ENCODE measurements at regions not wholly inside any gene's neighbourhood (a gene's known extent, or its start where the extent isn't known, plus 50 kb on each side); places are given as distances from the start of the nearest gene placed in this dataset.
"Not testable (repeated sequence)": the region's sequence is repeated elsewhere in the genome, so short reads cannot be mapped to it uniquely, and the experiment has no call there.

- no peak for DNase-seq
- H3K9me3 ChIP-seq (ENCODE audit: control insufficient read depth, low read length, poor library complexity, severe bottlenecking) = no peaks in the 10 kb centered on the region
- Mint-ChIP-seq H3K4me1 (no peaks in the 10 kb centered on the region), H3K4me3 (no peak overlapping the region), H3K36me3 (ENCODE audit: low read depth) (no peaks in the 10 kb centered on the region), H3K27ac (no peak overlapping the region), H3K27me3 (no peaks in the 10 kb centered on the region)
- ATAC-seq = no peak
Observed at GRCh38 chr6:92647630-92648029, 771.7 kb downstream of the EPHA7 start.

- not testable (repeated sequence) for H3K4me3 Mint-ChIP-seq; DNase-seq; H3K27me3 Mint-ChIP-seq; H3K27ac Mint-ChIP-seq; H3K9me3 ChIP-seq (ENCODE audit: control insufficient read depth, low read length, poor library complexity, severe bottlenecking); H3K4me1 Mint-ChIP-seq; ATAC-seq; H3K36me3 Mint-ChIP-seq (ENCODE audit: low read depth)
Observed at GRCh38 chr6:92644104-92644791, 775.1 kb downstream of the EPHA7 start.

- Mint-ChIP-seq H3K4me1 (no peaks in the 10 kb centered on the region), H3K27me3 (no peaks in the 10 kb centered on the region), H3K36me3 (ENCODE audit: low read depth) (no peaks in the 10 kb centered on the region)
Observed at GRCh38 chr6:92635553-92636153, 783.7 kb downstream of the EPHA7 start.

DNA sequence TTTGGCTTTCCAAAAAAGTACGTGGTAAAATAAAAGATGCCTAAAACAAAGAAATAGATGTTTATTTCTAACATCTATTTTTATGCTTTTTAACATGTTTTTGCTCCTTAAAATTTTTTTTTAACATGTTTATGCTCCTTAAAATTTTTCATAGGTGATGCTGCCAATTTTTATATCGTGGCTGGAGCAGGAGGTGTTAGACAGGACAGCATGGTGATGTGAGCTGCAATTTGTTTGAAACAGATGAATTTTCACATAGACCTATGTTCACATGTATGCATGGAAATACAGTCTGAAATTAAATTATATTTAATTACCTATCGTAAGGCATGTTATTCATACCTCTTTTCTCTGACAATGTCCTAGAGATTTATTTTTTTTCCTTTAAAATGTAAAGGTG is 784.8 kb downstream of the EPHA7 start:
- no peak for DNase-seq
- H3K36me3 Mint-ChIP-seq (ENCODE audit: low read depth) = no peaks in the 10 kb centered on the region

More at GRCh38 chr6:92635553-92636153, 783.7 kb downstream of the EPHA7 start:
- Mint-ChIP-seq H3K4me3 (no peak overlapping the region), H3K27ac (no peak overlapping the region)
- DNase-seq = no peak
- no peak for ATAC-seq
- peaks cover 3% of the 10 kb centered on the region for H3K9me3 ChIP-seq (ENCODE audit: control insufficient read depth, low read length, poor library complexity, severe bottlenecking)

GRCh38 chr6:92623431-92623830 is 795.9 kb downstream of the EPHA7 start:
- Mint-ChIP-seq H3K36me3 (ENCODE audit: low read depth) (no peaks in the 10 kb centered on the region), H3K27ac (no peak overlapping the region), H3K4me1 (no peaks in the 10 kb centered on the region), H3K4me3 (no peak overlapping the region), H3K27me3 (no peaks in the 10 kb centered on the region)
- no peaks in the 10 kb centered on the region for H3K9me3 ChIP-seq (ENCODE audit: control insufficient read depth, low read length, poor library complexity, severe bottlenecking)
- DNase-seq (no peak), ATAC-seq (no peak)

More for the DNA sequence above, 784.8 kb downstream of the EPHA7 start:
- Mint-ChIP-seq H3K4me3 (no peak overlapping the region), H3K4me1 (no peaks in the 10 kb centered on the region), H3K27ac (no peak overlapping the region), H3K27me3 (no peaks in the 10 kb centered on the region)
- peaks cover 3% of the 10 kb centered on the region for H3K9me3 ChIP-seq (ENCODE audit: control insufficient read depth, low read length, poor library complexity, severe bottlenecking)
- no peak for ATAC-seq

DNA sequence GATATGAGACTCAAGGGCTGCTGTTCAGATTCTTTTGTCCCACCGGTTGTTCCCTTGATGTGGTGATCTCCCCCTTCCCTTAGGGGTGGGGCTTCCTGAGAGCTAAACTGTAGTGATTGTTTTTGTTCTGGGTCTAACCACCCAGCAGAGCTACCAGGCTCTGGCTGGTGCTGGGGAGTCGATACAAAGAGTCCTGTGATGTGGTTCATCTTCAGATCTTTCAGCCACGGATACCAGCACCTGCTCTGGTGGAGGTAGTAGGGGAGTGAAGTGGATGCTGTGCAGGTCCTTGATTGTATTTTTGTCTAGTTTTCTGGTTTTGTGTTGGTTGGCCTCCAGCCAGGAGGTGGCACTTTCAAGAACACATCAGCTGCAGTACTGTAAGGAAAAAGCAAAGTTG is 801.6 kb downstream of the EPHA7 start:
- H3K9me3 ChIP-seq (ENCODE audit: control insufficient read depth, low read length, poor library complexity, severe bottlenecking) = no peaks in the 10 kb centered on the region
- no peaks in the 10 kb centered on the region for H3K4me1 Mint-ChIP-seq
- H3K27ac Mint-ChIP-seq = no peak overlapping the region
- H3K36me3 Mint-ChIP-seq (ENCODE audit: low read depth) = no peaks in the 10 kb centered on the region
- H3K4me3 Mint-ChIP-seq = no peak overlapping the region
- no peaks in the 10 kb centered on the region for H3K27me3 Mint-ChIP-seq
- ATAC-seq (no peak), DNase-seq (no peak)

DNA sequence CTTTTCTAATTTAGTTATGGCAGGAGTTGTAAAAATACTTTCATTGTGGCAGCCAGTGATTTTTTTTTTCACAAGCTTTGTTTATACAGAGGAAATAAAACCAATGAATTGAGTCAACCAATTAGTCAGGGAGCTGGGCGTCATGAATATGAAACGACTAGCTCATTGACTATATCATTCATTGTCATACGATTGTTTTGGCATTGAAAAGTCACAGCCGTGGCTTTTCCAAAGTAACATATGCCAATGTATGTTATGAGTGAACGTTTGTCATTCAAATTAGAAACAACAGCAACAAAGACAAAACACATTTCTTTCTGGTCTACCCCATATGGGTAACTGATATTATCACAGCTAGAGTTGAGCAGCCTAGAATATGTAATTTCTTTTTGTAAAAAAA is 810.6 kb downstream of the EPHA7 start:
- no peak overlapping the region for H3K4me3 Mint-ChIP-seq
- H3K27me3 Mint-ChIP-seq = no peaks in the 10 kb centered on the region
- no peaks in the 10 kb centered on the region for H3K36me3 Mint-ChIP-seq (ENCODE audit: low read depth)
- DNase-seq (no peak), ATAC-seq (no peak)
- no peak overlapping the region for H3K27ac Mint-ChIP-seq
- no peaks in the 10 kb centered on the region for H3K4me1 Mint-ChIP-seq
- H3K9me3 ChIP-seq (ENCODE audit: control insufficient read depth, low read length, poor library complexity, severe bottlenecking) = peaks cover 4% of the 10 kb centered on the region

GRCh38 chr6:92593201-92593600 is 826.2 kb downstream of the EPHA7 start:
- Mint-ChIP-seq H3K4me3 (no peak overlapping the region), H3K4me1 (no peaks in the 10 kb centered on the region), H3K27ac (no peak overlapping the region), H3K27me3 (no peaks in the 10 kb centered on the region), H3K36me3 (ENCODE audit: low read depth) (no peaks in the 10 kb centered on the region)
- no peak for ATAC-seq
- DNase-seq = no peak
- H3K9me3 ChIP-seq (ENCODE audit: control insufficient read depth, low read length, poor library complexity, severe bottlenecking) = no peaks in the 10 kb centered on the region

DNA sequence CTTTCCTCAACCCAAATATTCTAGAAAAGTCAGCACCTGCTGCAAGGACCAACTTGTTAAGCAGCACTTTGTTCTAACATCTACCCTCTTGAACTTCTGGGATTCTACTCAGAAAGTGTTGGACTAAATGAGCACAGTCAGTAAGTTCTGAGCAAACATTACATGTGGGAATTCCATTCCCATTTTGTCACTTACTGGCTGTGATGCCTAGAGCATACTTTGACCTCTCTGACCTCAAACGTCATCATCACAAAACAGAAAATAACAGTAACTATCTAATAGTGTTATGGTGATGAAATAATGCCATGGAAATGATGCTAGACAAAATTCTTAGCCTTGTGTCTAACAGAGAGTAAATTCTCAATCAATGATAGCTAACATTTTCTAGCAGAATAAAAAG is 829.4 kb downstream of the EPHA7 start:
- H3K4me1 Mint-ChIP-seq = no peaks in the 10 kb centered on the region
- no peaks in the 10 kb centered on the region for H3K27me3 Mint-ChIP-seq
- no peaks in the 10 kb centered on the region for H3K36me3 Mint-ChIP-seq (ENCODE audit: low read depth)
- no peak overlapping the region for H3K4me3 Mint-ChIP-seq
- no peaks in the 10 kb centered on the region for H3K9me3 ChIP-seq (ENCODE audit: control insufficient read depth, low read length, poor library complexity, severe bottlenecking)
- no peak for ATAC-seq
- H3K27ac Mint-ChIP-seq = no peak overlapping the region
- DNase-seq = no peak

DNA sequence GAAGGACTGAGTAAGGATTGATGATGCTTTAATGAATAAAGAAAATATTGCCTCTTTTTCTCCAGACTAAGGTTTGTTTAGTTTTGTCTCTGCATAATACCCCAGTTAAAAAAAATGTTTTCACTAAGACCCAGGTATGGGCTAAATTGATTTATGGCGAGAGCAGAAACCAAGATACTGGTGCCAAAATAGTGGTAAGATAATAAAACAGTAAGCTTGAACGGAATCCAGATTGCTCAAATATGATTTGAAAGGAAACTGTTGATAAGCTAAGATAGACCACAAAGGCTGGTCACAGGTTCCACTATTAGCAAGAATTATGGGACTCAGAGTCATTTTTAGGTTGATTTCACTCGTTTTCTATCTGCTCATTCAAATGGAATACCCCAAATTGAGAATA is 831.2 kb downstream of the EPHA7 start:
- Mint-ChIP-seq H3K27ac (no peak overlapping the region), H3K27me3 (no peaks in the 10 kb centered on the region), H3K4me3 (no peak overlapping the region), H3K4me1 (no peaks in the 10 kb centered on the region), H3K36me3 (ENCODE audit: low read depth) (no peaks in the 10 kb centered on the region)
- DNase-seq (no peak), ATAC-seq (no peak)
- H3K9me3 ChIP-seq (ENCODE audit: control insufficient read depth, low read length, poor library complexity, severe bottlenecking) = no peaks in the 10 kb centered on the region

DNA sequence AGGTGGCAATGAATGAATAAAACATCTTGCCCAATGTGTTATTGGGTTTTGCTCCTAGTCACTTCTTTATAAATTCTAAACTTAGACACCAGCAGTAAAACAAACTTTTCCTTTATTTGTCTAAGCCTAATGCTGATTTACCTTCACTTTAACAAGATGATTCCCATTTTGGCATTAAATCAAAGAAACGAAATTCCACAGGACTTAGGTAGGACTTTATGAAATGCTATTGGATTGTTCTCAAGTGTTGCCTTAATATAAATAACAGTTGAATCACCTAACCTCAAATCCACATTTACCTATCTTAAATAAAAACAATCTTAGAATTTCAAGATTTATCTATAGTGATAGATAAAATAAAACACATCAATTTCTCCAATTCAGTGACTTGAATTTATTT is 831.8 kb downstream of the EPHA7 start:
- Mint-ChIP-seq H3K27ac (no peak overlapping the region), H3K4me3 (no peak overlapping the region), H3K27me3 (no peaks in the 10 kb centered on the region), H3K36me3 (ENCODE audit: low read depth) (no peaks in the 10 kb centered on the region), H3K4me1 (no peaks in the 10 kb centered on the region)
- ATAC-seq = no peak
- no peak for DNase-seq
- no peaks in the 10 kb centered on the region for H3K9me3 ChIP-seq (ENCODE audit: control insufficient read depth, low read length, poor library complexity, severe bottlenecking)

DNA sequence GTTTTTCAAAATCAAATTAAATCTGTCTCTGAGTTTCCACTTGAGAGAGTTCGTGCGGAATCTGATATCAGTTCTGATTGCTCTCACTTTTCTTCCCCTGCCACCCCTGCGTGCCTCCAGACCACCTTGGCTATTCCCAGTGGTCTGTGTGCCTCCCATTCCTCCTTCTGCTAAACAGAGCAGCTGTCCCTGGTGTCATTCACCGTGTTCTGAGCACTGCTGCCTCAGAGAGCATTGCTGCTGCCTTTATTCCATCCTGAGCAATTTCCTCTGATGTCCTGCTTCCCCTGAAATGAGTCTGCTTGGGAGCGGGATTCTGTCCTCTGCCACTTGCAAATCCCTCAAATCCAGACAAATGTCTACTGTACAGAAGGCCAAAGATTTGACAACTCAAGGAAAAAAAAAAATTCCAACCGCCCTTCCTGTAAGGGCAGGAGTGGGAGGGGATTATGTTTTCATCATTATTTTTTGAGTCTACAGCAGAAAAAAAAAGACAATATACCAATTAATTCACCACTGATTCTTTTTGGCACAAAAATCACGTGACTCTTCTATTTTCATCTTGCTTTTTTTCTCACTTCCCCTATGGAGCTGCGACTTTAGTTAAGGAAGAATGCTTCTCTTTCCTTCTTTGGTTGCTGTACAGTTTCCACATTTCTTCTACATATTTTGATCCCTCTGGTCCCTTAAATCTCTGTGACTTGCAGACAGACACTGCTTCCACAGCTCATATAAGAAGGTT is 833.0 kb downstream of the EPHA7 start:
- DNase-seq (no peak), ATAC-seq (no peak)
- H3K27ac Mint-ChIP-seq = no peak overlapping the region
- no peaks in the 10 kb centered on the region for H3K27me3 Mint-ChIP-seq
- no peaks in the 10 kb centered on the region for H3K4me1 Mint-ChIP-seq
- H3K36me3 Mint-ChIP-seq (ENCODE audit: low read depth) = no peaks in the 10 kb centered on the region
- H3K4me3 Mint-ChIP-seq = no peak overlapping the region
- no peaks in the 10 kb centered on the region for H3K9me3 ChIP-seq (ENCODE audit: control insufficient read depth, low read length, poor library complexity, severe bottlenecking)

GRCh38 chr6:92582211-92582610 is 837.1 kb downstream of the EPHA7 start:
- Mint-ChIP-seq H3K36me3 (ENCODE audit: low read depth) (no peaks in the 10 kb centered on the region), H3K27me3 (no peaks in the 10 kb centered on the region), H3K4me3 (no peak overlapping the region), H3K27ac (no peak overlapping the region), H3K4me1 (no peaks in the 10 kb centered on the region)
- DNase-seq = no peak
- ATAC-seq = no peak
- peaks cover 2% of the 10 kb centered on the region for H3K9me3 ChIP-seq (ENCODE audit: control insufficient read depth, low read length, poor library complexity, severe bottlenecking)
